Astrocyte (in vitro differentiated cells and primary cell): ENCODE measurements at regions not wholly inside any gene's neighbourhood (a gene's known extent, or its start where the extent isn't known, plus 50 kb on each side); places are given as distances from the start of the nearest gene placed in this dataset.

ENCODE experiments used
- CTCF ChIP-seq: IDR thresholded peaks from 2 replicates; pipeline ENCODE4 v1.5.1; 2011; ENCODE audit warnings: low read depth, mild to moderate bottlenecking, inconsistent platforms, low read length, moderate library complexity; ENCODE audit not compliant: insufficient read depth
- EZH2 ChIP-seq: IDR thresholded peaks from 2 replicates; pipeline ENCODE4 v1.6.1; 2012; ENCODE audit warnings: mild to moderate bottlenecking, low read length, inconsistent platforms; ENCODE audit not compliant: insufficient read depth

GRCh38 chr2:239569401-239570090, 168.7 kb upstream of the HDAC4 start:
- no peak for TF ChIP-seq CTCF
- TF ChIP-seq EZH2: no peak
